HG03108 (cell line): ENCODE measurements at regions not wholly inside any gene's neighbourhood (a gene's known extent, or its start where the extent isn't known, plus 50 kb on each side); places are given as distances from the start of the nearest gene placed in this dataset.
A peak's percentile ranks its signal among the peaks of the same experiment; 100 is the strongest.
"Not testable (repeated sequence)": the region's sequence is repeated elsewhere in the genome, so short reads cannot be mapped to it uniquely, and the experiment has no call there.

Experiments
- ATAC-seq: cut with Tn5 transposase; IDR thresholded peaks from one replicate; pipeline ENCODE4 v1.9.1; 2021; ENCODE audit warnings: moderate library complexity; ENCODE audit not compliant: unreplicated experiment

DNA sequence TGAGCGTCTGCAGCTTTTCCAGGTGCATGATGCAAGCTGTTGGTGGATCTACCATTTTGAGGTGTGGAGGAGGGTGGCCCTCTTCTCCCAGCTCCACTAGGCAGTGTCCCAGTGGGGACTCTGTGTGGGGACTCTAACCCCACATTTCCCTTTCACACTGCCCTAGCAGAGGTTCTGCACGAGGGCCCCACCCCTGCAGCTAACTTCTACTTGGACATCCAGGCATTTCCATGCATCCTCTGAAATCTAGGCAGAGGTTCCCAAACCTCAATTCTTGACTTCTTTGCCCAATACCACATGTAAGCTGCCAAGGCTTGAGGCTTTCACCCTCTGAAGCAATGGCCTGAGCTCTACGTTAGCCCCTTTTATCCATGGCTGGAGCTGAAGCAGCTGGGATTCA is 61.4 kb upstream of the HGFAC start:
- not testable (repeated sequence) for ATAC-seq

DNA sequence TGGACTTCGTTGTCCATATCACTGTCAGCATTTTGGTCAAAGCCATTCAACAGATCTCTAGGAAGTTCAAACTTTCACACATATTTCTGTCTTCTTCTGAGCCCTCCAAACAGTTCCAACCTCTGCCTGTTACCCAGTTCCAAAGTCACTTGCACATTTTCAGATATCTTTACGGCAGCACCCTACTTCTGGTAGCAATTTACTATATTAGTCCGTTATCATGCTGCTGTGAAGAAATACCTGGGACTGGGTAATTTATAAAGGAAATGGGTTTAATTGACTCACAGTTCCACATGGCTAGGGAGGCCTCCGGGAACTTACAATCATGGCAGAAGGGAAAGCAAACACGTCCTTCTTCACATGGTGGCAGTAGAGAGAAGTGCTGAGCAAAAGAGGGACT is 60.6 kb upstream of the HGFAC start:
- ATAC-seq = not testable (repeated sequence)

DNA sequence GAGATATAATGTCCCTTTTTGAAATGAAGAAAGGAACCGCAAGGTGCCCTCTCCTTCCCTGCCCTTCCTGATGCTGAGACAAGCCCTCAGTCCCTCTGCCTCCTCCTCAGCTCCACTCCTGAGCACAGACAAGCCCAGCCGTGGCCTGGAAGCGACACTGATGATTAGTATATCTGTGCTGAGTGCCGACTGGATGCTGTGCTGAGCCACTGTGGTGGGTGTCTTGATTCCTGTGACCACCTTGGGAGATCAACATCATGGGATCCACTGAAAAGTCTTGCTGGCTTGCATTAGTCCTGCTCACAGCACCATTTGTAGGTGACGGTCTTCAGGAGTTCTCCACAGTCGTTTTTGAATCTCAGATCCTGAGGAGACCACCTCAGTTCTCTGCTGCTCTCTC is 59.5 kb upstream of the HGFAC start:
- ATAC-seq = no peak

DNA sequence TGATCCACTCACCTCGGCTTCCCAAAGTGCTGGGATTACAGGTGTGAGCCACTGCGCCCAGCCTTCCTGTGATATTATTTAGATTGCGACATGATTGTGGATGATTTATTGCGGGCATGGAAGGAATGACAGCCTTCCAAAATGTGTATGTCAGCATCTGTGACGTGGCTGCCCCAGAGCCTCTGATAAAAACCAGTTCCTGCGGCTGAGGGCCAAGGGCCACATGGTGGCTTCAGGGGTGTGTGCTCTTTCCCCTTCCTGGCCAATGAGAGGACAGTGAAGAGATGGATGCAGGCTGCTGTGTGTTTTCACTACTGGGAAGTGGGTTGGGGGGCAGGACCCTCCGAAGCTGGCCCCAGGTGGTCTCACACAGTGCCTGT is 57.4 kb upstream of the HGFAC start:
- ATAC-seq = no peak

DNA sequence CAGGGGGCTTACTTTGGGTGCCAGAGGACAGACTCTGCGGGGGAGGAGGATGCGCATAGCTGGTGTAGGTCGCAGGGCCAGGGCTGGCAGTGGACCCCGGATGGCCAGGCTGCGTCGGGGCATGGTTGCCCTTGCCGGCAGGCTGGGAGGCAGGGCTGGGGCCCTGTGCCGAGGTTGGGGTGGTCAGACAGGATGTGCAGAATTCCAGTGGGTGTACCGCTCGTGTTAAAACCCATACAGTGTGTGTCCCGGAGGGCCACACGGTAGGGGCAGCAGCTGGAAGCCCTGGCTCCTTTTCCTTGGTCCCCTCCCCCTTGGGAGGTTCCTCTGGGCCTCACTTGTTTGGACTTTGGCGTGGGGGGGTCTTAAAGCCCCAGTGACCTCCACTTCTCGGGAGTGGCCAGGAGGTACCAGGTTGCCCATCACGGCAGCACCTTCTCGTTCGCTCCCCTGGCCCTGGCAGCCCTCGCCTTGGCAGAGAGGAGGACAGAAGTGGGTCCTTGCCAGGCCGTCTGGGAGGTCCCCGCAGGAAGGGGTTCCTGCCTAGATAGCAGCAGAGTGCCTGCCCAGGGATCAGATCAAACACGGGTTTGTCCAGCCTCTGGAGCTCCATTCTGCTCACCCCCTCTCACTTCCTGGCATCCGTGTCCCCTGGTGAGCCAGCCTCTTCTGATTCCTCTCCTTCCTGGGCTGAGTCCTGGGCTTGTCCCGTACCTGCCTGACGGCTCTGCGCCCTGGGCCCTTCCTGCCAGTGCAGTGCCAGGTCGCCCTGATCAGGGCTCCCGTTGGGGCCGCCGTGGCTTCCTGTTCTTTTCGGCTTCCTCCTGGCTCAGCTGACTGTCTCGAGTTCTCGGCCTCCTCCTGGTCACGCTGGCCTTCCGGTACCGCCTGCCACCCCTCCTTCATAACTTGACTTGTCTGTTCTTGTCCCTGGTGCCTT is 56.7 kb upstream of the HGFAC start:
- ATAC-seq = no peak

DNA sequence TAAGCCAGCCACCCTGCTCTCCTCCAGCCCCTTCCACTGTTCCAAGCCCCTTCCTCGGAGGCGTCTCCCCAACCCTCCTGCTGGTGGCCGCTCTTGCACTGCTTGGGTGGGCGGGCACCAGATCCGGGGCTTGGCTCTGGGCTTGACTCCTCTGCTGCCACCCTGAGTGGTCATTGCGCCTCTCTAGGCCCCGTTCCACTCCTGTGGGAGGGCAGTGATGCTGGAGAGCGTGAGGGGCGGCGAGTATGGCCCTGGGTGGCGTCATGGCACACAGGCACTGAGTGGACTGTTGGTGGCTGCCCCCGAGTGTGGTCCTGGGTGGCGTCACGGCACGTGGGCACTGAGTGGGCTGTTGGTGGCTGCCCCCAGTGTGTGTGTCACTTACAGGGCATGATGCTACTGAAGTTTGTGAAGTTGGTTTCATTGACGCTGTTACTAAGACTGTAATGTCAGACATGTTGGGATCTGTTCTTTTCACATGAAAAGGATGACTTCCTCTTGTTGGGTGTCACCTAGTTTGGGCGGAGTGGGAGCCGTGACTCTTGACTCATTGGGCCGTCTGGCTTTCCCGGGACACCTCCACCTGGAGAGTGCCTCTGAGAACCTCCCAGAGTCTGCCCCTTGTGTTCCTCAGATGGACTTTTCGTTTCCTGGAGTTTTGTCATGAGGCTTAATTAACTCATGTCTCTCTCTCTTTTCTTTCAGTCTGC is 55.9 kb upstream of the HGFAC start:
- ATAC-seq = no peak

DNA sequence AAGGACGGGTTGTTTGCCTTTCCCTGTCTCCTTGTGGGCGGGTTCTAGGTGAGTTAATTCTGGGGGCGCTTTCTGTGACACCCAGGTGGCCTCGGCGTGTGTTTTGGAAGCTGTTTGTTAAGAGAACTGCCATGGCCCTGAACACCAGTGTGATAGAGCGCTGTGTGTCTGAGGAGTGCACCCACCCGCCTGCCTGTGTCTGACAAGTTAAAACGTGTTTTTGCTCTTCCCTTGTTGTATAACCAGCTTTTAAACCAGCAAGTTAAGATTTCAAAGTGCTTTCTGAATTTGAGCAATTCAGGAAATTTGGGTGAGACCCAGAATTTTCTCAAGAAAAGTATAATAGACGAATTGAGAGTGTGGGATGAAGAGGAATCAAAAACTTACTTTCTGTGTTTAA is 55.2 kb upstream of the HGFAC start:
- no peak for ATAC-seq

DNA sequence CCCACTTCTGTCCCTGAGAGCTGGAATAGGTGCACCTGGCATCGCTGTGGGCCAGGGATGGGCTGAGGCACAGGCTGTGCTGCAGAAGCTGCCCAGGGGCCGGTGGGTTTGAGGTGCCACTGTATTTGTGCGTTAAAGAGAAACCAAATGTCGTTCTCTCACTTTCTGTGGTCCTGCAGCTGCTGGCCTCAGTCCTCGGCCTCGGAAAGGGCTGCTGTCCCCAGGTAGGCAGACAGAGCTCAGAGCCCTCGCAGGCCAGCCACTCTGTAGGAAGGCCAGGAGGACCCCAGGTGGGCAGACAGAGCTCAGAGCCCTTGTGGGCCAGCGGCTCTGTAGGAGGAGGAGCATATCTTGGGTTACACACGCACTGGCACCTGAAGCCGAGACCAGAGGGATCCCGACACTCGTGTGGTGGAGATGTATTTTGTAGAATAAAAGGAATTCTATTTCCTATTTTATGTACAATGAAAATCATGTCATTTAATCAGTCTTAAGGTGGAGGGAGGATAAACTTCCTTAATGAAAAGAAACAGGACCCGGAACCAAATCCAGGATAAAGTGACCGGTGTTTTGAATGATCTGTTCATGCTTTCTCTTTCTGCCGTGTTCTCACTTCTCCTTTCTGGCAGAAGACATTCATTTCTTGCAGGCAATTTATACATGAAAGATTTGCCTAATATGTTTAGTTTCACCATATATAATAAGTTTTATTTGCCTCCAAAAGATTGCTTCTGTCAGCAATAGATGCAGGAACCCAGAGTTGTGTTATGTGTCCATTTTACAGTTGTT is 54.4 kb upstream of the HGFAC start:
- ATAC-seq = peak; percentile 44

DNA sequence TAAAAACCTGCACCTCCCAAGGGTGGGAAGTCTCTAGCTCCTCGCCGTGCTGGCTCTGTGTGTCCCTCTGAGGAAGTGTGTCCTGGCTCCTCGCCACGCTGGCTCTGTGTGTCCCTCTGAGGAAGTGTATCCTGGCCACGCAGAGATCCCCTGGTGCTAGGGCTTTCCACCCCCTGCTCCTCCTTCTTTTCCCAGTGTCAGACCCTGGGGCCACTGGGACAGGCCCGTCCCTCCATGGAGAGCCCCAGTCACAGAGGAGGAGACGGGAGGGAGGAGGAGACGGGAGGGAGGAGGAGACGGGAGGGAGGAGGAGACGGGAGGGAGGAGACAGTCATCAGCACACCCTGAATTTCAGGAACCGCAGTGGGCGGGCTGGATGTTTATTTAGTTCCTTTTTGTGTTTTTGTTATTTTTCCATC is 53.8 kb upstream of the HGFAC start:
- ATAC-seq = peak; percentile 22

DNA sequence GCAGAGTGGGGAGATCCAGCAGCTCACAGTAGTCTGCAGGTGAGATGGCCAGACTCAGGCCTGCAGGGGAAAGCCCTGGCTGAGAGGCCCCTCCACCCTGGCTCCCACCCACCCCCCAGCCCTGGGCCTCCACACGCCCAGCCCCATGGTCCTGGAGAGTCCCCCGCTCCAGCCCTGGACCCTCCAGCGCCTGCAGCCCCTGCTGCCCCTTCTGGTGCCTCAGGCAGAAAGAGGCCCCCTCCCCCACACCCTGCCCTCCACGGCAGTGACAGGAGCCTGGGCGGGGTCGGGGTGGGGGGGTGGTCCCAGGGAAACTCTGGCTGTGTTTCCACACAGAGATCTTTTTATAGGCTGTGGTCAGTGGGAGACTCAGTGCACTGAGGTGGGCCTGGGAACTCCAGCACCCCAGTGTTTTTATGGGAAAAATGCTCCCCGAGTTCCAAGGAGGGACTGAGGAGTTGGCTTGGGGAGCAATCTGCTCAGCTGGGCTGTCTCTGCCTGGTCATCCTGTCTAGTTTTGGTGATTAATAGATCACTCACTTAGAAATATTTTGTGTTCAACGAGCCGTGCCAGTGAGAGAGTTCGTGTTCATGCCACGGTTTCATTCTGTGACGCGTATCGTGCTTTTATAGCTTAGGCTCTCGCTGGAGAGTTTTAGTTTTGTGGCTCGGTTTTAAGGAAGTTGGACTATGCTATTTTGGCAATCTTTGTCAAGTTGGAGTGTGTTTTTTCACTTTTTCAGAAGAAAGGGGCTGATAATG is 53.1 kb upstream of the HGFAC start:
- ATAC-seq = peak; percentile 64

DNA sequence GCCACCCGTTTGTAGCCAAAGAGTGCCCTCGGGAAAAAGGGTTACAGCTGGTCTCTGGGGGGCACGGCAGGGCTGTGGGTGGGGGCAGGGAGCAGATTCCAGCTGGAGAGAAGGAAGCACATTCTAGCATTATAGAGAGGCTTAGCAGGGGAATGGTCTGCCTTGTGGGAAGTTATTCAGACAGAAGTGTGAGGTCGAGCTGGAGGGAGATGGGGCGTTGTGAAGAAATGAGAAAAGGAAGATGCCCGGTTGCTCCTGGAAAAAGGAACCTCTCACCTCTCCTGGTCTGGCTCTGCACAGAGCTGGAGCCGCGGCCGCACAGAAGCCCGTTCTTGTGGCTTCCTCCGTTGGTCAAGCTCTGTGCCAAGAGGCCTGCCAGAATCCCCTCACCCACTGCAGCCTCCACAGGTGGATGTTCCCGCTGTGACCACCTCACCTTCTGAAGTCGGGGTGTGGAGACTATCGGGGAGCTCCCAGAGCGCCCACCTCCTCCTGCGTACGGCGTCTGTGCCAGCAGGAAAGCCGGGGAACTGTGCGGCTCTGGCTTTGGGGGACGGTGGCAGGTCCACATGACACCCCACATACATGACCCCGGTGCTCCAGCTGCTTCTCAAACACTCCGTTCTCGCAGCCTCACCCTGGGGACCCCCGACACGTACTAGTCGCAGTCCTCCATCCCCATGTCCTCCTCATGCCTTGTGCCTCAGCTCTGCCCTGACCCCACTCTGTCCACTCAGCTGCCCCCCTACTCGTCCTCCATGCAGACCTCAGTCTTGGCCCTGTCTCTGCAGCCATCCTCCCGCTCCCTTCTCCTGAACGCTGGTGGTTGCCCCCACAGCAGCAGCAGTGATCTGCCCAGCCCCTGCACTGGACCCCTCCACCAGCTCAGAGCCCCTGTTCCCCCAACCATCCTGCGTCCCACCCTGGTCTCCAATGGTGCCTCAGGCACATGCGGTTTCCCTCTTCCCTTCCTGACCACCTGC is 52.2 kb upstream of the HGFAC start:
- no peak for ATAC-seq

DNA sequence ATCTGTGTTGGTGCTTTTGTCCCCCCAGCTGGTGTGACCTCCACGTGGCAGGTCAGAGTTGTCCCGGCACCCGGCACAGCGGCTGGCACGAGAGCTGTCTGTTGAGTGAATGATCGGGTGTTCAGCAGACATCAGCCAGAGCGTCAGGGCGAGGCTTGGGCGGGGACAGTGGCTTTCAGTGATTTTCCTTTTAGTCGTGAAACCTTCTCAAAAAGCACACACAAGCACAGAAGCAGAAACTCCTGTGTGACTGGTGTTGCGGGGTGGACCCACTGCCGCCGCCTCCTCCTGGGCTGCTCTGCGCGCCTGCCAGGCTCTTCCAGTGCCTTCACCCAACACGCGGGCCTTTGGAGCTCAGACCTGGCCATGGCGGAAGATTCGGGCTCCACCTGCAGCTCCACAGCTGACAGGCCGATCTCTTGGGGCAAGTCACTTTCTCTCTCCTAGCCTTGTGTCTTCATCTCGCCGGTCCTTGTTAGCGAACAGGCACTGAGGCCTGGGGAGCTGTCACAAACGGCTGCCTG is 51.4 kb upstream of the HGFAC start:
- ATAC-seq = no peak

DNA sequence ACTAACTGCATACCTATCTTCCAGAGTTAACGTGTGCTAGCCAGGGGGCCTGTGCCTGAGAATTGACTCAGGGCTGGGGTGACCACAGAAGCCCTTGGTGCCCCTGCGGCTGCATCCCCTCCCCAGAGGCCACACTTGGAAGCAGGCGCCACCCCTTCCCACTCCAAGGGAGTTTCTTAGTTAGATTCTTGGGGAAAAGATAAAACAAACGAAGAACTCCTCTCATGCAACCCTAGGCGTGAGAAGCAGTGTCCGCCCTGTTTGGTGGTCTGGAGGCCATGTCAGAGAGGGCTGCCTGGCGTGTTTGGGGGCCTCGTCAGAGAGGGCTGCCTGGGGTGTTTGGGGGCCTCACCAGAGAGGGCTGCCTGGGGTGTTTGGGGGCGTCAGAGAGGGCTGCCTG is 50.3 kb upstream of the HGFAC start:
- ATAC-seq = no peak
